HG03460 (cell line): ENCODE measurements at regions not wholly inside any gene's neighbourhood (a gene's known extent, or its start where the extent isn't known, plus 50 kb on each side); places are given as distances from the start of the nearest gene placed in this dataset.

Experiments
- ATAC-seq: cut with Tn5 transposase; IDR thresholded peaks from one replicate; pipeline ENCODE4 v1.9.1; 2021; ENCODE audit not compliant: unreplicated experiment

DNA sequence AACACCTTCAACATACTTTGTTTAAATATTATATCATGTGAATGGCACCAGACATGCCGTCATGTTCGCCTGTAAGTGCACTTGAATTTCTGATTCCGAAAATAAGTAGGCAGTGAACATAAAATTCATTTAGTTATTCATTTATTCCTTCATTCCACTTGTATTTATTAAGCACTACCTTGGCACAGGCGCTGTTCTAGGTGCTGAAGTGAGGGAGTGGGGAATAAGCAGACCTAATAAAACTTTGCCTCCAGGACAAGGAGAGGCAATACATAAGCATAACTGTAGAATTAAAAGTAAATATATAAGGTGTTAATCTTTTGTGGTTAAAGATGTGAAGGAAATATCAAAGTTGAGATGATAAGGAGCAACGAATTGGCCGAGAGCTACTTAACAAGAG, 297.4 kb downstream of the TENT4A start:
- ATAC-seq: no peak

DNA sequence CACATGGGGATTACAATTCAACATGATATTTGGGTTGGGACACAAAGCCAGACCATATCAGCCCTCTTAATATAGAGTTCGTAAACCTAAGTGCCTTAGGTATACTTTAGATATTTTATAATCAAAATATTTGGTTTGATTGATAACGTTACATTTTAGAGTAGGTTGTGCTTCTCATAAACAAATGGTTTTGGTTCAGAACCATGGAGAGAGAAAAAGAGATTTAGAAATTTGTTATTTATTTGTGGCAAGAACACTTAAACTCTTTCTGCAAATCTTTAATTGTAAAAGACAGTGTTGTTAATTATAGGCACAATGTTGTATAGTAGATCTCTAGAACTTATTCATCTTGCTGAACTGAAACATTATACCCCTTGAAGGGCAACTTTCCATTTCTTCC, 298.8 kb downstream of the TENT4A start:
- no peak for ATAC-seq

DNA sequence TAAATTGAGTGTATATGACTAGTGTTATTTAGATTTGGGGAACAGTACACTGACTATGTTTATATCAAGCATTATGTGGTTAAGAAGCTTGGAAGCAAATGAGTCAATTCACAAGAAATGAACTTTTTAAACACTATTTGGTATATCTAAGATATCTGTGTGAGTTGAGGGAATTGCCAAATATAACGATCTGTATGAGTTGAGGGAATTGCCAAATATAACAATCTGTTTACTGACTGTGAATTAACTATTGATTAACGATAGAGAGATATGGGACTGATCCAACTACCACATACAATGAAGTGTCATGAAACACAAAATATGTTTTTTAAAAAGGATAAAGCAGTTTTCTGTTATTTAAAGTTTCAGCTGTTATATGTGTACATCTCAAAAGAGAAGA, 301.4 kb downstream of the TENT4A start:
- no peak for ATAC-seq

DNA sequence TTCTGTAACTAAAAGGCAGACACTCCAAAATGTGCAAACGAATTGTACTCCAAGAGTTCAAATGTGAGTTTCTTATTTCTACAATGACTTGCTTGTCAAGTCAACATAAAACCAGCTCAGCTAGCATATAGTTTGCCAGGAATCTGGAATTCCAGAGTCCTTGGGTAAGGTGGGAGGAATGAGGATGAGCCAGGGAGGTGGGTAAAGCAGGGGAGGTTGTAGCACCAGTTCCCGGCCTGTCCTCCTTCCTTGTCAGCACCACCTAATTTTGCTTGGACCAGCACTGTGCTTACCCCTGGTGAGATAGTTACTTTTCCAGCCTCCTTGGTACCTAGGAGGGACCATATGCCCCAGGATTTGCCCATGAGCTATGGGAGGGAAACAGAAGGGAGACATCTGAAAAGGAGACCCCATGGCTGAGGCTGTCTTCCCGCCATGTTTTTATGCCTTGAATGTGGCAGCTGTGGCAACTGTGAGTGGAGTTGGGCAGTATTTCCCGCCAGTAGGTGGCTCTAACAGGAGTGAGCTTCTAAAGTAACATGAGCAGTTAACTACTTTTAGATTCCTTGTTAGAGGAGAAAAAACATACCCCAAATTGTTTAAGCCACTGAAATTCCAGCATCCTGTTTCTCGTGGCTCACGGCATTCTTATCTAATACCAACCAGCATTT, 302.5 kb downstream of the TENT4A start:
- no peak for ATAC-seq

DNA sequence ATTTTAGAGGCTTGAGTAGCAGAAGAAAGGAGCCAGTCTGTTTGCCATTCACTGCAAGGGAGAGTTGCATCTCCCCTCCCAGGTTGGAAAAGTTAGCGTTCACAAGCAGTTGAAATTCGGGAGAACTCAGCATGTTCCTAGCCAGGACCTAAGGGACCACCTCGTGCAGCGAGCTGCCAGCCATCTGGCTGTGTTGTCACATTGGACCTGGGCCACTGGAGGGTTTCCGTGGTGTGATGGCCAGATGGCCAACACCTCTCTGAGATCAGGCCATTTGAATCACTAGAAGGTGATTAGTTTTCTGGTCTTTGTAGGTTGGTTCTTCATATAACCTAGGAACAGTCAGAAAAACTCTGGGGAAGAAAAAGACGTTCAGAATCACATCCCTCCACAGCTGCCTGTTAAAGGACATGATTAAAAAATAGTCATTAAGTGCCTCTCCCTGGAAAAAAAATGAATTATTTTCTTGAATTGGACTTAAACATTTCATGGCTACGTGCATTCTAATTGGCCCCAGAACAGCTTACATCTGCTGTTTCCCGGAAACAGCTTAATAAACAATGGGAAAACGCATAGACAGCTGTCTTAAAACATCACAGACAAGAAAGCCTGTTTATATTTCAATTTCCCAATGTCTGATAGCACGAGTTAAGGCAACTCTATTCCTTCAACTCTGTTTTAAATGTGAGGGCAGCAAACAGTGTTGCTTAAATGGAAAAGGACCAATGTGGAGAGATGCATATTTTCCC, 303.9 kb downstream of the TENT4A start:
- ATAC-seq: no peak

DNA sequence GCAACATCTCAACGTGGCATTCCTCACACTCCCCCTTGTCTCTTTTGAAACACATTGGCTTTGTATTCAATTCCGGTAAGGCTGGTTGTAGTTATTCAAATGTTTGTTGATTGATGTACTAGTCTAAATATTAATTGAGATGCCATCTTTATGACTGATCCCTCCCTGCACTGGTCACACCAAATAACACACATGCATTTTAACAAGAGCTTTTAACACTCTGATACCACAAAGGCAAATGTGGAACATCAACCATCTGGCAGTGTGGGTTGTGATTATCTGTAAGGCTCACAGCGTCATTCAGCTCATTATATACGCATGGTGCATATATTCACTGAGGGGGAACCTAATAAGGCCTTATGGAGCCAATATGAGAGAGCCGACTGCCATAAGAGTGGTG, 305.0 kb downstream of the TENT4A start:
- no peak for ATAC-seq

DNA sequence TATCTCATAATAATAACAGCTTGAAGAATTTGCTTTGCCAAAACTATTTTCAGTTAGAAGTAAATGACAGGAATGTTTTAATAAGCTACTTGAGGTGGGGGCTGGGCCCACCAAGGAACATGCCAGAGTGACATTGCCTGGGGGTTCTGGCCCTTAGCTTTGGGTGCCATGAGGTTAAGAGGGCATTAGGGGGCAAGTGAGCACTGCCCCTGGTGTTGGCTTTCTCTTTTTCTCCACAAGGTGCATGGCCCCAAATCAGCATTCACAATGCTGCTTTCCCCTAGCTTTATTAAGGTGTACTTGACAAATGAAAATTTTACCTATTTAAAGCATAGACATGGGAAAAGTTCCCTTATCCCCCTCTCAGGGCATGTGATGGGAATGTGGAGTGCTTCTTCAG, 305.4 kb downstream of the TENT4A start:
- ATAC-seq: no peak

DNA sequence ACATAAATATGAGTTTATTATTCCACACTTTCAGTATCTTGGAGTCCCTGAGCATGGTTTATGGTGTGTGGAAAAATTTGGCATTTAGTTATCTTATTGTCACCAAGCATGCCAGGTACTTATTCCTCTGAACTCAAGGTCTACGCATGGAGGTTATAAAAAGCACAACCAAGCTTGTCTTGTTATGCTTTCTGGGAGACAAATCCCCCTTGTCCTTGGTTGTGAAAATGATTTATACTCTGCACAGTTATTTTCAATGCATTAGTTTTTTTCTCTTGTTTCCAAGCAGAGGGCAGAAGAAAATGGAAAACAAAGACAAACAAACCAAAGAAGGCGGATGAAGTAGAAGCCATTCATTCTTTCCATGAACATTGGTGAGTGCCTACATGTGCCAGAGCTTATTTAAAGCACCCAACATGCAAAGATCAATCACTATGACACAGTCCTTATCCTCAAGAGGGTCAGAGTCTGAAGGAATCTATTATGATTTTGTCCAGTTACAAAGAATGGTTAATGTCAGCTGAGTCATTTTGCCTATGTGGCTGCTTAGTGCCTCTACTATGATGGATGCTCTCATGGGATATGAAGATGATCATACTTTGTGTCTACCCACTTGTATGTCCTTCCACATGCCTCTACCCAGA, 323.1 kb downstream of the TENT4A start:
- ATAC-seq: no peak

DNA sequence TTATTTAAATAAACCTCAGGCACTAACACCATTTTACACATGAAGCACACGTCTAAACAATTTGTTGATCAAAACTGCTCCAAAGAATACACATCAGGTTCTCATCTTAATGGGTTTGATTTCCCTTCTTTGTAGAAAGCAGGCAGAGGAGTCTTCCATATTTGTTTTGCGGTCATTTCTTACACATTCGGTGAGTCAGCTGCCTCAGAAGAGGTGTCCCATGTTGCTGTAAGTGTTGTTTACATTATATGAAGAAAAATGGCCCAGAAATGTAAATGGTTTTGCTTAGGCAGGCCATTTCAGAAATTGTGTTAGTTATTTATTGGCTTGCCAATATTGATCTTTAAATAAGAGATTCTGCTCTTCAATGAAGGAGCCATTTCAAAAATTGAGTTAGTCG, 325.8 kb downstream of the TENT4A start:
- ATAC-seq: no peak

DNA sequence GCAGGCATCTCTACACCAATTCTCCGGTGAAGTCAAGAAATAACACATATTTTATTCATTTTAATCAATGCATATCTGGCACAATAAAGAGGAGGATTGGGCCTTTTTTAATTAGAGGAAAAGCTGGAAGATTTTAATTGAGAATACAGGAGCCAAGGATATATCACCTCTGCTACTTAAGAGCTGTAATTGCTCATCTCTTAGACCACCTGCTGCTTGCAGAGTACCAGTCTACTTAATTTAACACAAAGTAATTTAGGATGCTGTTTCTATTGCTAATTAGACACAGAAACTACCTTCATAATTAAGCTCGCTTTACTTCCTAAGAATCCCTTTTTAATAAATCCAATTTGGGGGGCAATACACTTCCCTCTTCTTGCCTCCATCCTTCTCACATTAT, 326.9 kb downstream of the TENT4A start:
- no peak for ATAC-seq

DNA sequence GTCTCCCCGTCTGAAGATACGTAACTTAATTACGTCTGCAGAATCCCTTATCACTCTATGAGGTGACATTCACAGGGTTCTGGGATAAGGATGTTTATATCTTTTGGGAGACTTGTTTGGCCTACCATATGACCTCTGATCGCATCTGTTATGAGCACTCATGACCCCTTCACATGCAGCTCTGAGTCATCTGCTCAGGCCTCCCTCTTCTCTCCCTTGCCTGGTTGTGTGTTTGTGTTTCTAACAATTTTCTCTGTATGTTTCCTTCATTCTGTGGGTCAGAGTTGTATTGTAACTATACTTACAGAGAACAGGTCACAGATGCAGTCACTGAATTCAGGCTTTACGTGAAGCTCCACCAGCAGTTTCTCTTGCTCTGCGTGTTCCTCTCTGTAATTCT, 330.6 kb downstream of the TENT4A start:
- ATAC-seq: no peak

DNA sequence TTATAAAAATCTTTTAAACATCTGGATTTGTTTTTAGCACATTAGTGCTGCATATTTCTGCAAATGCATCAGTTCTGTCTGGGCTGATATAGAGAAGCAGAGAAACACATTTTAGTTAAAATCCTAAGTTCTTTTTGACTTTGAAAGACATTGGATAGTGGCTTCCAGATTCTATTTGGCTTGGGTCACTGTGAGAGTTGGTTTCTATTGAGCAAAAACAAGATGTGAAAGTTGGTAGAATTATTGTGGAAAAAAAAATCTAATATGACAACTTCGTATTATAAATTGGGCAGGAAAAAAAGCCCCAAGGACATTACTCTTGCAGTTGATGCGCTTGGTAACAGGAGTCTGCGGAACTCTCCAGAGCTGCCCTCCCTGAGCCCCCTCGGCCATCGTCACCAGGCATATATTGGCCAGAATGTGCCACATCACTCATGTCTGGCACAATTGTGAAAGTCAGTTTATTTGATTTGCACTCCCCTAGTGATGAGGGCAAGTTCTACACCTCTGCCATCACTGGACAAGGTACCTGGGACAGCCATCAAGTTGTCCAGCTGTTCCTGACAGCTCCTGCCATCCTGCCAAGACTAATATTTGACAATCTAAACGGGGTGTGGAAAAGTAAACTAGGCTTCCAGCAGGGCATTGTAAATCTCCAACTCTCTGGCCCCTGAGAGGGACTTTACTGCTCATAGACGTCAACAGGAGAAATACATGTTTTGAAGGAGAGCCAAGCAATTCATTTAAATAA, 334.5 kb downstream of the TENT4A start:
- ATAC-seq: no peak

DNA sequence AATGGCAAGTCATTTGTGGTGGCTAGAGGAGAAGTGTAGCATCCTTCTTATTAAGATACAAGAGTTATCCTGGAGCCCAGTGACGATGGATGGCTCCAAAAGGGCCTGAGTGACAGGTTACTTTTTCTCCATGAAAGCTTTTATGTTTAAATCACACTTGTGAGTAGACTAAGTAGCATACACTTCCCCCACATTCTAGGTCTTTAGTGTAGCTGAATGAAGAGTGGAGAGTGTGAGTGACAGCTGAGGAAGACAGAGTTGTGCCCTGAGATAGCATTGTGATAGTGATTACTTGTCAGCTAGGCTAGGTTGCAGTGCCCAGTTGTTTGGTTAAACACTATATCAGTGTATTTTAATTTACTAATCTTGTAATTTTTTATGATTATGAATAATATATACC, 337.8 kb downstream of the TENT4A start:
- no peak for ATAC-seq

DNA sequence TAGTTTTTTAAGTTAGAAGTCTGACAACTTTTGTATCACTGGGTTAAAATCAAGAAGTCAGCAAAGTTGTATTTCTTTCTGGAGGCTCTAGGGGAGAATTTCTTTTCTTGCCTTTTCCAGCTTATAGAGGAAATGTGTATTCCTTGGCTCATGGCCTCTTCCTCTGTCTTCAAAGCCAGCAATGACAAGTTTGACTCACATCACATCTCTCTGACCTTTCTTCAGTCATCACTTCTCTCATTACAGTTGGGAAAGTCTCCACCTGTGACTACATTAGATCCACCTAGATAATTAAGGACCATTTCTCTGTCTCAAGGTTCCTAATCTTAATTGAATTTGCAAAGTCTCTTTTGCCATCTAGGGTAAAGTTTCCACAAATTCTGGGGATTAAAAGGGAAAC, 339.9 kb downstream of the TENT4A start:
- ATAC-seq: no peak

DNA sequence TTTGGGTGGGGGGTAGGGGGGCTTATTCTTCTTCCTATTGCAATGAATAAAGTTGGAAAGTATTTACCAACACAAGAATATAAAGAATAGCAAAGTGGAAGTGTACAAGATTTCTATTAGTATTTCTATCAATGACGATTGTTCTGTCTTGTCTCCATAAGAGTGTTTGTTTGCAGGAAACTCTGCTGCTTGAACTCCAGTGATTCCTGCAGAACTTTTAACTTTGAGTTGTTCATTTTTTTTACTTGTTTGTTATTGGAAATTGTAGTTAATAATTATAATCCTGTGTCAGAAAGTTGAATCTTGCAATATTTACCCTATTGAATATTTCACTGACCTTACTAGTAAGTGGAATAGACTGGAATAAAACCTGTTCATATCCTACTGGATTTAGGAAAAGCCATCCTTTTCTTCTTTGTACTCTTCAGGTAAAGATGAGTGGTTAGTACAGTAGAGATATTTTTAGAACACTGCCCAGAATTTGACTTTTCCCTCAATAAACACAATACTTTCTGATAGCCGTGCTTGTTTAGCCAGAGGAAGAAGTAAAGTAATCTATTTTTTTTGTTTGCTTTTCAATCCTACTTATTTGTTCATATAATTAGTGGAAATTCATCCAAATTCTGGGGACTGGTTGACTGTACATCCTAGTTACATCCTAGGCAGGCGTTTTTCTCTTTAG, 340.4 kb downstream of the TENT4A start:
- no peak for ATAC-seq

DNA sequence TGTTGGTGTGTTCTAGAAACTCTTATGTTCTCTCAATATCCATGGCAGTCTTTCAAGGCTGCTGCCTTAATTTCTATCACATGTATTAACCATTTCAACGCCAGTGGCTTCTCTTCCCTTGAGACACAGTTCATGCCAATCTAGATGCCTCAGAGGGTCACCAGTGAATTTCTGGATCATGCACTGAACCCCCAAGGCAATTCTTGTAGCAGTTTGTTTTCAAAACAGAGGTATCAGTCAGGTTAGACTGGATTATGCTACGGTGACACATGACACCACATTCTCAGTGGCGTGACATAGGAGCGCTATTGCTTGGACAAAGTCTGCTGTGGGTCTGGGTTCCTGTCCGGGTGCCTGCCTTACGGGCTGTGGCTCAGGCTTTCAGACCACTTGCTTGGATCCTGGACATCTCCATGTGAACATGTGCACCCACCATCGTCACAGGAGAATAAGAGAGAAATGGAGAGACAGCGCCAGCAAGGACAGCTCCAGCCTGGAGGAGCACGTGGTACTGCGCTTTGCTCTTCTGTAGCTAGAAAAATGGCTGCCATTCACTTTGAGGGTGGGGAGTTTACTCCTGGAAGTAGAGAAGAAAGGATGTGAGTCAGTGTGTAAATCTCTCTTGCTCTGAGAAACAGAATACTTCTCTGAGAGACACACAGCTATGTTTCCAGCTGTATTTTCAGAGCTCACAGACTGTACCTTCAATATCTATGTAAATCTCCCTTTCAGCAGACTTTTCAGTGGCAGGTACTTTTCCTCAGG, 329.3 kb upstream of the ADCY2 start:
- no peak for ATAC-seq

DNA sequence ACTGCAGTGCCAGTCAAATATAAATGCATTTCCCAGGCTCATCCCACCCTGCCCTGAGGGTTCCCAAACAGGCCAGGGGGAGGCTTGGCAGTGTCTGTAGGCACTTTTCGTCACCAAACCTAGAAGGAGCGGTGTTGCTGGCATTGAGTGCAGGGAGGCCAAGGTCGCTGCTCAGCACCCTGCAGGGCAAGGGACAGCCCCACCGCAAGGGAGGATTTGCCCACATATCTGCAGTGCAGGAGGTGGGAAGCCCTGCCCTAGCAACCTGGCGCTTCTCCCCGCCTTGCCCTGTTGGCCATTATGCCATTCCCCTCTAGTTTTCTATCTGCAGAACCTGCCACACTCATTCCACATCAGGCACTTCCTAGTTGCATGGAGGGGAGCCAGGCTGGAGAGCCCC, 327.8 kb upstream of the ADCY2 start:
- ATAC-seq: no peak

DNA sequence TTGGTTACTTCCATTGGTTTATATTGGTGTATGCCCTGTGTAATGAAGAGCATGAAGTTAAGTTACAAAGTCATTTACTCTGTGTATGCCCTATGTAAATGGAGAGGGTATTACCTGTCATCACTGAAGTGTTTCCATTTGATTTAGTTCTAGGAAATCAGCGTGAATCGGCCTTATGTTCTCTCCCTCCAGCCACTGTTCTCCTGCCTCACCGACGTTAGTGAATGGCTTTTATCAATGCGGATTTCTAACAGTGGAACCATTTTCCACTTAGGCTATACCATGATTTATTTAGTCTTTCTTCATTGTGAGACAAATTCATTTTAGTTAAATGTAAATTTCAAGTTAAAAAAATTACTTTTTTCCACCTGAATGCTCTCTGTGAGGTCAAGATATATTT, 327.0 kb upstream of the ADCY2 start:
- ATAC-seq: no peak

DNA sequence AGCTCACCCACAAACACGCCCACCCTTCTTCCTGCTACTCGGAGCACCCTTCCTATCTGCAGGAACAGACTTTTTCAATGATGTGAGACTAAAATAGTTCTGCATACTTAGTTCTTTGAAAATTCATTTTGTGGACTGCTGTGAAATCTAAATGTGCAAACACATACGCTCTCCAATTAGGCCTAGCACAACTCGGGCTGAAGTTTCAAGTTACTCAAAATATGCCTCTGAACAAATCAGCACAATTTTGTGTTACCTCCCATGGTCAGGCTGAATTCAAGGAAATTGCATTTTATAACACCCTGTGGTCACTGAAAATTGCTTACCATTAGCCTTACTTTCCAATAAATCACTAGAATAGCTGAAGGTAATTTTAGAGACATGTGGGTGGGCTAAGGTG, 323.8 kb upstream of the ADCY2 start:
- ATAC-seq: no peak

DNA sequence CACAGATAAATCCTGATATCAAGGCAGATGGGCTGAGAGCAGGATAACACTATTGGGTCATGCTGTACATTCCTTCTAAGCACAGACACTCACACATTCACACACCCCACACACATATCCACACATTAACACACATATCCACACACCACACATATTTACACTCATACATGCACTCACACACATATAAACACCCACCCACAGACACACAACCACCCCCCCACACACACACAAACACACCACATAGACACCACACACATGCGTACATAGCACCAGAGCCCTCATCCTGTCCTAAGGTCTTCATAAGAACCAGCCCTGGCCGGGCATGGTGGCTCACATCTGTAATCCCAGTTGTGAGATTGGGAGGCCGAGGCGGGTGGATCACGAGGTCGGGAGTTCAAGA, 322.3 kb upstream of the ADCY2 start:
- no peak for ATAC-seq
